ENCODE measurements at regions not wholly inside any gene's neighbourhood (a gene's known extent, or its start where the extent isn't known, plus 50 kb on each side); places are given as distances from the start of the nearest gene placed in this dataset.
"Not testable (repeated sequence)": the region's sequence is repeated elsewhere in the genome, so short reads cannot be mapped to it uniquely, and the experiment has no call there.

GRCh38 chr1:121566346-121566745 lies 381.6 kb downstream of the SRGAP2C start:
- Histone ChIP-seq H3K79me2 (ENCODE audit: control insufficient read depth, insufficient read depth, low read length, poor library complexity) (no peaks in the 10 kb centered on the region), H3K14ac (ENCODE audit: low read length) (no peak overlapping the region), H3K9ac (ENCODE audit: low read length) (no peak overlapping the region), H3K4me3 (ENCODE audit: low read depth, low read length) (no peak overlapping the region), H3K79me1 (ENCODE audit: low read length) (no peaks in the 10 kb centered on the region), H4K8ac (ENCODE audit: low read depth, low read length) (no peak overlapping the region), H2AK5ac (ENCODE audit: low read length) (no peak overlapping the region), H4K91ac (ENCODE audit: low read depth, low read length) (no peak overlapping the region), H2AFZ (ENCODE audit: insufficient read depth, low read length, poor library complexity) (no peak overlapping the region), H3K36me3 (ENCODE audit: control insufficient read depth in 1 of 2, insufficient read depth in 2 of 2, low read length in 2 of 2) (no peaks in the 10 kb centered on the region), H3K4me1 (ENCODE audit: control insufficient read depth in 1 of 2, insufficient read depth in 2 of 2, low read length in 2 of 2) (no peaks in the 10 kb centered on the region), H3K4me2 (ENCODE audit: low read length) (no peak overlapping the region), H3K9me3 (ENCODE audit: insufficient read depth, low read depth, low read length) (no peaks in the 10 kb centered on the region), H3K23ac (ENCODE audit: low read length) (no peak overlapping the region), H4K12ac (ENCODE audit: low read depth, low read length) (no peak overlapping the region), H3K18ac (ENCODE audit: low read length) (no peak overlapping the region), H3K27ac (ENCODE audit: low read depth, low read length) (no peak overlapping the region), H2BK5ac (ENCODE audit: low read depth, low read length, poor library complexity) (no peak overlapping the region), H2BK120ac (ENCODE audit: insufficient read depth, low read length, poor library complexity) (no peak overlapping the region), H2BK12ac (ENCODE audit: low read length) (no peak overlapping the region), H3K27me3 (ENCODE audit: insufficient read depth, low read length) (no peaks in the 10 kb centered on the region), H3K4ac (ENCODE audit: low read depth, low read length) (no peak overlapping the region)
- DNase-seq: no peak
- WGBS (ENCODE audit: extremely low coverage, insufficient coverage, insufficient read length): no CpG with 5 or more reads among the region's 4 CpGs

DNA sequence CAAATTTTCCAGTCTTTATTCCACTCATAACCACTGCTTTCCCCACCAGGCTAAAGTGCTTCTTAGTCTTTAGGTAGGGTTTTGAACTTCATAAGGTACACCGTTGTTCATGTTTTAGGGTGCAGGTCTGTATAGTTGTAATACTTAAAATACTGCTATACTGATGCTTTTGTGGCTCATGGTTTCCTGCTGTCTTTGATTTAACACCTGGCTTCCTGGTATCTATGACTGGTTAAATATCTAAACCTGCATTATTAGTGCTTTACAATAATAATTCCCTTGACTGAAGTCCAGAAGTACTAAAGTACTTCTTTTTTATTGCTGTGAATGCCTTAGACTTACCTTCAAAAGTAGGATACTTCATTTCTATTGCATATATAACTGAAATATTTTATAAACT lies 384.7 kb downstream of the SRGAP2C start:
- Histone ChIP-seq H3K36me3 (ENCODE audit: control insufficient read depth in 1 of 2, insufficient read depth in 2 of 2, low read length in 2 of 2) (no peaks in the 10 kb centered on the region), H4K12ac (ENCODE audit: low read depth, low read length) (no peak overlapping the region), H3K4ac (ENCODE audit: low read depth, low read length) (no peak overlapping the region), H3K14ac (ENCODE audit: low read length) (no peak overlapping the region), H3K4me3 (ENCODE audit: low read depth, low read length) (no peak overlapping the region), H2BK120ac (ENCODE audit: insufficient read depth, low read length, poor library complexity) (no peak overlapping the region), H3K9me3 (ENCODE audit: insufficient read depth, low read depth, low read length) (no peaks in the 10 kb centered on the region), H4K8ac (ENCODE audit: low read depth, low read length) (no peak overlapping the region), H3K23ac (ENCODE audit: low read length) (no peak overlapping the region), H3K27me3 (ENCODE audit: insufficient read depth, low read length) (no peaks in the 10 kb centered on the region), H3K4me1 (ENCODE audit: control insufficient read depth in 1 of 2, insufficient read depth in 2 of 2, low read length in 2 of 2) (no peaks in the 10 kb centered on the region), H3K79me1 (ENCODE audit: low read length) (no peaks in the 10 kb centered on the region), H3K4me2 (ENCODE audit: low read length) (no peak overlapping the region), H3K18ac (ENCODE audit: low read length) (no peak overlapping the region), H3K79me2 (ENCODE audit: control insufficient read depth, insufficient read depth, low read length, poor library complexity) (no peaks in the 10 kb centered on the region), H2AFZ (ENCODE audit: insufficient read depth, low read length, poor library complexity) (no peak overlapping the region), H2AK5ac (ENCODE audit: low read length) (no peak overlapping the region), H3K27ac (ENCODE audit: low read depth, low read length) (no peak overlapping the region), H3K9ac (ENCODE audit: low read length) (no peak overlapping the region), H2BK12ac (ENCODE audit: low read length) (no peak overlapping the region), H4K91ac (ENCODE audit: low read depth, low read length) (no peak overlapping the region), H2BK5ac (ENCODE audit: low read depth, low read length, poor library complexity) (no peak overlapping the region)
- WGBS (ENCODE audit: extremely low coverage, insufficient coverage, insufficient read length): no CpG with 5 or more reads among the region's 1 CpG
- no peak for DNase-seq

DNA sequence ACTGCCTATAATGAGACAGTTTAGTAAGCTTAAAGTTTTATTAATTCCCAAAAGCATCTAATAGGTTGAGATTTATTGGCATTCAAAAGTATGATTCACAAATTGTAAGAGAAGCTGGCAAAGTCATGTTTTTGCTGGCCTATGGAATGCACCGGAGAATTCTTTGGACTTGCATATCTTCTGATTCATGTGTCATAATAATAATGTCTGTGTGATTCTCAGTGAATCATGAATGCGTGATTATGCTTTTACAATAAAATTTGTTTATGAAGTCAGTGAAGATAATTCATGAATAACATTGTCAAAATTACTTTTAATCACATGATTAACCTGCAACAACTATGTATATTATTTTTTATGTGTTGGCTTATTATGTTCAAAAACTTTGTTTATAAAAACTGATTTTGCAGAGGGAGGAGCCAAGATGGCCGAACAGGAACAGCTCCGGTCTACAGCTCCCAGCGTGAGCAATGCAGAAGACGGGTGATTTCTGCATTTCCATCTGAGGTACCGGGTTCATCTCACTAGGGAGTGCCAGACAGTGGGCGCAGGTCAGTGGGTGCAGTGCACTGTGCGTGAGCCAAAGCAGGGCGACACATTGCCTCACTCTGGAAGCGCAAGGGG lies 389.2 kb downstream of the SRGAP2C start:
- H2AFZ ChIP-seq (ENCODE audit: insufficient read depth, low read length, poor library complexity); H3K79me2 ChIP-seq (ENCODE audit: control insufficient read depth, insufficient read depth, low read length, poor library complexity); H3K27ac ChIP-seq (ENCODE audit: low read depth, low read length); H3K36me3 ChIP-seq (ENCODE audit: control insufficient read depth in 1 of 2, insufficient read depth in 2 of 2, low read length in 2 of 2); H2BK120ac ChIP-seq (ENCODE audit: insufficient read depth, low read length, poor library complexity); H3K4me3 ChIP-seq (ENCODE audit: low read depth, low read length); H4K12ac ChIP-seq (ENCODE audit: low read depth, low read length); H4K91ac ChIP-seq (ENCODE audit: low read depth, low read length); H2BK12ac ChIP-seq (ENCODE audit: low read length); H3K4me2 ChIP-seq (ENCODE audit: low read length); H3K4me1 ChIP-seq (ENCODE audit: control insufficient read depth in 1 of 2, insufficient read depth in 2 of 2, low read length in 2 of 2); H4K8ac ChIP-seq (ENCODE audit: low read depth, low read length); H3K23ac ChIP-seq (ENCODE audit: low read length); H3K79me1 ChIP-seq (ENCODE audit: low read length); H2AK5ac ChIP-seq (ENCODE audit: low read length); H3K27me3 ChIP-seq (ENCODE audit: insufficient read depth, low read length); H3K9me3 ChIP-seq (ENCODE audit: insufficient read depth, low read depth, low read length); H3K18ac ChIP-seq (ENCODE audit: low read length); H3K4ac ChIP-seq (ENCODE audit: low read depth, low read length); H2BK5ac ChIP-seq (ENCODE audit: low read depth, low read length, poor library complexity); H3K9ac ChIP-seq (ENCODE audit: low read length); DNase-seq; H3K14ac ChIP-seq (ENCODE audit: low read length): not testable (repeated sequence)
- no CpG with 5 or more reads among the region's 11 CpGs for WGBS (ENCODE audit: extremely low coverage, insufficient coverage, insufficient read length)

DNA sequence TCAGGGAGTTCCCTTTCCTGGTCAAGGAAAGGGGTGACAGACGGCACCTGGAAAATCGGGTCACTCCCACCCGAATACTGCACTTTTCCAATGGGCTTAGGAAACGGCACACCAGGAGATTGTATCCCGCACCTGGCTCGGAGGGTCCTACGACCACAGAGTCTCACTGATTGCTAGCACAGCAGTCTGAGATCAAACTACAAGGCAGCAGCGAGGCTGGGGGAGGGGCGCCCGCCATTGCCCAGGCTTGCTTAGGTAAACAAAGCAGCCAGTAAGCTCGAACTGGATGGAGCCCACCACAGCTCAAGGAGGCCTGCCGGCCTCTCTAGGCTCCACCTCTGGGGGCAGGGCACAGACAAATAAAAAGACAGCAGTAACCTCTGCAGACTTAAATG lies 389.7 kb downstream of the SRGAP2C start:
- H2BK120ac ChIP-seq (ENCODE audit: insufficient read depth, low read length, poor library complexity); H2BK12ac ChIP-seq (ENCODE audit: low read length); H3K18ac ChIP-seq (ENCODE audit: low read length); H3K36me3 ChIP-seq (ENCODE audit: control insufficient read depth in 1 of 2, insufficient read depth in 2 of 2, low read length in 2 of 2); H4K12ac ChIP-seq (ENCODE audit: low read depth, low read length); H4K91ac ChIP-seq (ENCODE audit: low read depth, low read length); DNase-seq; H3K4me2 ChIP-seq (ENCODE audit: low read length); H3K27me3 ChIP-seq (ENCODE audit: insufficient read depth, low read length); H3K79me2 ChIP-seq (ENCODE audit: control insufficient read depth, insufficient read depth, low read length, poor library complexity); H2AFZ ChIP-seq (ENCODE audit: insufficient read depth, low read length, poor library complexity); H3K14ac ChIP-seq (ENCODE audit: low read length); H3K27ac ChIP-seq (ENCODE audit: low read depth, low read length); H3K23ac ChIP-seq (ENCODE audit: low read length); H3K79me1 ChIP-seq (ENCODE audit: low read length); H3K4me3 ChIP-seq (ENCODE audit: low read depth, low read length); H3K4ac ChIP-seq (ENCODE audit: low read depth, low read length); H3K9me3 ChIP-seq (ENCODE audit: insufficient read depth, low read depth, low read length); H3K9ac ChIP-seq (ENCODE audit: low read length); H2BK5ac ChIP-seq (ENCODE audit: low read depth, low read length, poor library complexity); H2AK5ac ChIP-seq (ENCODE audit: low read length); H4K8ac ChIP-seq (ENCODE audit: low read depth, low read length); H3K4me1 ChIP-seq (ENCODE audit: control insufficient read depth in 1 of 2, insufficient read depth in 2 of 2, low read length in 2 of 2): not testable (repeated sequence)
- WGBS (ENCODE audit: extremely low coverage, insufficient coverage, insufficient read length): no CpG with 5 or more reads among the region's 12 CpGs

Measured in trophoblast cell (in vitro differentiated cells and primary cell).